KOPT-K1 (cell line): ENCODE measurements at regions not wholly inside any gene's neighbourhood (a gene's known extent, or its start where the extent isn't known, plus 50 kb on each side); places are given as distances from the start of the nearest gene placed in this dataset.

Source experiments
- H3K27ac ChIP-seq: fragments of 200-600 bp; sonication (generic); 2 replicates; pipeline ENCODE4 v1.5.1; 2016; ENCODE audit warnings: antibody characterized with exemption, mild to moderate bottlenecking, low read depth, low read length; ENCODE audit not compliant: poor library complexity, severe bottlenecking
- H3K36me3 ChIP-seq: fragments of 200-600 bp; sonication (generic); 2 replicates; pipeline ENCODE4 v1.5.1; 2017; ENCODE audit warnings: antibody characterized with exemption, mild to moderate bottlenecking, low read length, moderate library complexity; ENCODE audit not compliant: insufficient read depth
- H3K9me3 ChIP-seq: fragments of 200-600 bp; sonication (generic); 2 replicates; pipeline ENCODE4 v1.5.1; 2017; ENCODE audit warnings: antibody characterized with exemption, low read length, mild to moderate bottlenecking; ENCODE audit not compliant: insufficient read depth, poor library complexity, severe bottlenecking

DNA sequence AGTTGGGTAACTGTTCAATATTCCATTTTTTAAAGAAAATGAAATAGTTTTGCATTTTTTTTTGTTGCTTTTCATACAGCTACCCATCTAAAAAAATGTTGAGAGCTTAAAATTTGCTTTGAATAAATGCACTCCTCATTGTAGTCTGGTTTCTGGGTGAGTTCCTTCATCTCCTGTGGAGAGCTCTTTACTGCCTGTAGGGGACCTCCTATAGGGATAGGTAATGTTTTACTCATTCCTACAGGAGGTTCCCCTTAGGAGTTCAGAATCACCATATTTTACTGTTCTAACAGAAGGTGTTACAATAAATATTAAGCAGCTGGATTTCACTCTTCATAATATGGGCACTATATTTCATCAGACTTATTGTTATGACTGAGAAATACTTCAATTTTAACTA, 947.3 kb upstream of the CRIM1 start:
- H3K36me3 ChIP-seq: no peaks in the 10 kb centered on the region
- H3K9me3 ChIP-seq: no peaks in the 10 kb centered on the region
- H3K27ac ChIP-seq: no peak overlapping the region

DNA sequence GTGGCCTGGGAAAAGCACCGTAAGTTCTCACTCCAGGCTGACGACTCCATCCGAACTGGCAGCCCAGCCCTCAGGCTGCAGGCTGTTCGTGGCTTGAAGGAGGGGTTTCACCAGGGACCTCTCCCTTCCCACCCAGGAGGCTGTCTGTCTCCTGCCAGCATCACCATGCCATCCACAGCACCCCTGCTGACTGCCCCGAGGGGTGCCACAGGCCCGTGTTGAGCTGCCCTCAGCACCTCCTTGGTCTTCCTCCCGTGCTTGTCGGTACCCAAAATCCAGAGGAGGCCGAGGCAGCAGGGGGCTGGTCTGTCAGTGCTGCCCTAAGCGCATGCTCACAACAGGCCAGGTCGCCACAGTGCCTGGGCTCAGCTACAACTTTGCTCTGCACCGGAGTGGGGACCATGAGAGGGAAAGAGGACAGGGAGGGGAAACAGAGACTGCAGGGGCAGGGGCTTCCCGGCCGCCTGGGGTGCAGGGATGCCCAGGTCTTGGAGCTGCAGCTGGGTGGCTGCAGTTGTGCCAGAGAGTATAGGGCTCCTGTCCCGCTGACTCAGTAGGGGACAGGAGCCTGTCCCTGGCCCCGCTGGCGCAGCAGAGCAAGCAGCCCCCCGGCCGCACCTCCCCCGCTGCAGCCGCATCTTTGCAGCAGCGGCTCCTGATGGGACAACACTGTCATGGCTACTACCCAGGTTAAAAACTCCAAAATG, 963.7 kb upstream of the CRIM1 start:
- Histone ChIP-seq H3K27ac (no peak overlapping the region), H3K9me3 (no peaks in the 10 kb centered on the region), H3K36me3 (no peaks in the 10 kb centered on the region)

DNA sequence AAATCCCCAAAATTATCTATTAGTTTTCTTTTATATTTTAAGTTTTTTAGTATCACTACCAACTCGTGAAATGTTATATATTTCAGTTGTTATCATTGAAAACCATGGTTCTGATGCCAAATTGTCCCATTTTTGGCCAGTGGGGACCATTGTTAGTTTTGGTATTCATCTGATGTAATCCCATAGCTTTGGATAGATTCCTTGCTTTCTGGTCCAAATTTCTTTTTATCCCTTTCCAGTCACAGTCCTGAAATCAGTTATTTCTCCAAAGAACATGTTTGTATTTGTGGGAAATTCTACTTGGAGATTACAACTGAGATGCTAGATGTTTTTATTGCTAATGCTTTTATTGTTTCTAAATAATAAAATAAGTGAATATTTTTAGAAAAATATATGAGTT, 976.8 kb upstream of the CRIM1 start:
- H3K27ac ChIP-seq: no peak overlapping the region
- H3K9me3 ChIP-seq: no peaks in the 10 kb centered on the region
- no peaks in the 10 kb centered on the region for H3K36me3 ChIP-seq

GRCh38 chr2:35374845-35375244, 980.7 kb upstream of the CRIM1 start:
- no peaks in the 10 kb centered on the region for H3K9me3 ChIP-seq
- H3K36me3 ChIP-seq: no peaks in the 10 kb centered on the region
- H3K27ac ChIP-seq: no peak overlapping the region

DNA sequence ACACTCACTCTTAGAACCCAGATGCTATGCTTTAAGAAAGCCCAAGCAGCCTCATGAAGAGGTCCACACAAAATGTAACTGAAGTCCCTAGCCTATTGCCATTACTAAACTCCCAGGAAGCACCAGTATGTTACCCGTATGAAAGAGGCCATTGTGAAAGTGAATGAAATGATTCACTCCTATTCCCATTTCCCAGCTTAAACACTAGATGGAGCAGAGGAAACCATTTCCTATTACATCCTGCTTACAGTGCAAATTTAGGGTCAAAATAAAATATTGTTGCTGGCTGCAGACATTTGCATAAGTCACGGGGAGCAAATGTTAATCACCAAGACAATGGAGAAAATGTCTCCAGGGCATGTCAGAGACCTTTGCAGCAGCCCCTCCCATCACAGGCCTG, 989.7 kb upstream of the CRIM1 start:
- H3K27ac ChIP-seq: no peak overlapping the region
- H3K36me3 ChIP-seq: no peaks in the 10 kb centered on the region
- H3K9me3 ChIP-seq: no peaks in the 10 kb centered on the region

- H3K27ac ChIP-seq: no peak overlapping the region
- no peaks in the 10 kb centered on the region for H3K36me3 ChIP-seq
- H3K9me3 ChIP-seq: peaks cover 7% of the 10 kb centered on the region
Observed at GRCh38 chr2:35356332-35356731, 999.2 kb upstream of the CRIM1 start.

GRCh38 chr2:35355056-35355455, 1000.5 kb upstream of the CRIM1 start:
- Histone ChIP-seq H3K27ac (no peak overlapping the region), H3K9me3 (peaks cover 7% of the 10 kb centered on the region), H3K36me3 (no peaks in the 10 kb centered on the region)

GRCh38 chr2:35347561-35347960, 1008.0 kb upstream of the CRIM1 start:
- no peaks in the 10 kb centered on the region for H3K9me3 ChIP-seq
- no peaks in the 10 kb centered on the region for H3K36me3 ChIP-seq
- H3K27ac ChIP-seq: no peak overlapping the region

DNA sequence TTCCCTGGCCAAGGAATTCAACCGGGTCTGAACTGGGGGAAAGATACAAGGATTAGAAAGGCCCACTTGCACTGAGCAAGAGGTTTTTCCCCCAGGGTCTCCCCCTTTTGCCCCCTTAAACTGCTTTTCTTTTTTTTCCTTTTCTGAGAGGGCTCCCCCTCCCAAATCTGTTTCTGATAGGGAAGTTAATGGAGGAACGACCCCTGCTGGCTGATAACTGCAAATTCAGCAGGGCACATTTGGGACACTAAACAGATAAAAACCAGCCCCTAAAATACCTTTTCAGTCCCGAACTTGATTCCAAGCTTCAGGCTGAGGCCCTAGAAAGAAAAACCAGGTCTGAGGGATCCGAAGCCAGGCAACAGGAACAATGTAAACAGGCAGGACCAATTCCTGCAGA, 1012.4 kb upstream of the CRIM1 start:
- Histone ChIP-seq H3K36me3 (no peaks in the 10 kb centered on the region), H3K27ac (no peak overlapping the region), H3K9me3 (no peaks in the 10 kb centered on the region)

DNA sequence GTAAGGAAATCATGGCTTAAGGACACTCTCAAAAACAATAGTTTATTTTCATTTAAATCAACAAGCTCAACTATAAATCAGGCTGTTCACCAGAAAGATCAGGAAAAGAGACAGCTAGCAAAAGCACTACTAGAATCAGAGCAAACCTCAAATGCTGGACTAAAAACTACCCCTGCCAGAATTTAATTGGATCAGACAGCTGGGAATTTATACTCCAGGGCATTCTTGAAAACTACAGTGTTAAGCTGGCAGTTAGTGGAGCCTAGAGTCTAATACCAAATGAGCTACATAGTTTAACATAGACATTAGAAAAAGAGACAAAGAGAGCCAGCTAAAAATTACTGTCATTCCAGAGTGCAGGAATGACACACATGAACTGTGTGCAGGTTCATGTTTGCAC, 1016.4 kb upstream of the CRIM1 start:
- no peaks in the 10 kb centered on the region for H3K9me3 ChIP-seq
- no peak overlapping the region for H3K27ac ChIP-seq
- H3K36me3 ChIP-seq: no peaks in the 10 kb centered on the region

DNA sequence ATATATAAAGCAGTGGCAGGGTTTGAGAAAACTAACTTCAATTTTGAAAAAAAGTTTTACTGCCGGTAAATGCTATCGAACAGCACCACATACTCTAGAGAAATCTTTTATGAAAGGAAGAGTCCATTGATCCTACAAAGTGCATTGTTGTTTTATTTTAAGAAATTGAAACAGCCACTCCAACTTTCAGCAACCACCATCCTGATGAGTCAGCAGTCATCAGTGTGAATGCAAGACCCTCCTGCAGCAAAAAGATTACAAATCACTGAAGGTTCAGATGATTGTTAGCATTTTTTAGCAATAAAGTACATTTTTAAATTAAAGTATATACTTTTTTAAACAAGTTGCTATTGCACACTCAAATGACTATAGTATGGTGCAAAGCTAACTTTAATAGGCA, 1017.7 kb upstream of the CRIM1 start:
- Histone ChIP-seq H3K36me3 (no peaks in the 10 kb centered on the region), H3K27ac (no peak overlapping the region), H3K9me3 (no peaks in the 10 kb centered on the region)

- H3K9me3 ChIP-seq: no peaks in the 10 kb centered on the region
- no peaks in the 10 kb centered on the region for H3K36me3 ChIP-seq
- no peak overlapping the region for H3K27ac ChIP-seq
Observed at GRCh38 chr2:35314049-35314448, 1041.5 kb upstream of the CRIM1 start.

- Histone ChIP-seq H3K9me3 (no peaks in the 10 kb centered on the region), H3K27ac (no peak overlapping the region), H3K36me3 (no peaks in the 10 kb centered on the region)
Observed at GRCh38 chr2:35301369-35301768, 1054.2 kb upstream of the CRIM1 start.

DNA sequence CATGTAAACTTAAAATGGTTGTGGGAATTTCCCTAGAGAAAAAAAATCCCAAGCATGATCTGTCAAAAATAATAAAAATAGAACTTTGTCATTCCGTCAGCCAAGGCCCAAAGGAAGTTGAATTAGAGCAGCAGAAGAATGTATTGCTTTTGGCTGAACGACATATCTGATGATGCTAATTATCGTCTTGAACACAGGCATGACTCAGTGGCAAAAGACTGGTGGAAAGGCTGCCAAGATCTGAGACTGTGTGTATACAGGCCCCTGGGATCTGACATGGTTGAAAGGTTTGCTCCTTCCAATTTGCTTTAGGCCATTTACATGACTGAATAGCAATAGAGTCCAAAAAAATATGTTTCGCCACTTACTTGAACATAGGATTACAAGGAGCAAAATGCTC, 1057.1 kb upstream of the CRIM1 start:
- Histone ChIP-seq H3K9me3 (no peaks in the 10 kb centered on the region), H3K36me3 (no peaks in the 10 kb centered on the region), H3K27ac (no peak overlapping the region)

DNA sequence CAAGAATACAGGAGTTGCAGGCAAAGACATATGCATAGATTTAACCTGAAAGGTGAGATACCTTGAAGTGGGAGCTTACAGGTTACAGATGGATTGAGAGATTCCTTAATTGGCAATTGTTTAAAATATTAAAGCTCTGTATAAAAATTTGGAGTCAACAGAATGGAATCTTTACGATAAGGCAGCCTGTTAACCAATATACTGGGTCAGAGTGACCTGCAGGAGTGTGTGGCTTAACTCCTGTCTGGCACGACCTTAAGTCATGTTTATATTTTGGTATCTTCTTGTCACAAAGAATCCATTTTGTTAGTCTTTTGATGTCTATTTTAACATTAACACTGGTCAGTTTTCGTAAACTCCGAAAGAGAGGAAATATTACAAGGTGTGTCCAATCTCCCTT, 1058.2 kb upstream of the CRIM1 start:
- Histone ChIP-seq H3K36me3 (no peaks in the 10 kb centered on the region), H3K9me3 (no peaks in the 10 kb centered on the region), H3K27ac (no peak overlapping the region)

- no peaks in the 10 kb centered on the region for H3K9me3 ChIP-seq
- no peak overlapping the region for H3K27ac ChIP-seq
Observed at GRCh38 chr2:35294636-35295263, 1060.8 kb upstream of the CRIM1 start.

More at GRCh38 chr2:35294636-35295263, 1060.8 kb upstream of the CRIM1 start:
- H3K36me3 ChIP-seq: no peaks in the 10 kb centered on the region
